ENCODE measurements at regions not wholly inside any gene's neighbourhood (a gene's known extent, or its start where the extent isn't known, plus 50 kb on each side); places are given as distances from the start of the nearest gene placed in this dataset.

- DNase-seq = no peak
Measured at GRCh38 chr9:2317591-2317990, 302.4 kb downstream of the SMARCA2 start.

- no peak for DNase-seq
Measured at GRCh38 chr9:2319421-2319820, 302.2 kb upstream of the VLDLR start.

- no peak for DNase-seq
Measured at GRCh38 chr9:2320114-2320513, 301.5 kb upstream of the VLDLR start.

- DNase-seq = no peak
Measured at GRCh38 chr9:2320632-2321031, 301.0 kb upstream of the VLDLR start.

- DNase-seq = no peak
Measured at GRCh38 chr9:2321523-2322148, 300.0 kb upstream of the VLDLR start.

- DNase-seq = no peak
Measured at GRCh38 chr9:2324742-2325141, 296.8 kb upstream of the VLDLR start.

GRCh38 chr9:2332663-2333062 lies 288.9 kb upstream of the VLDLR start:
- no peak for DNase-seq

- no peak for DNase-seq
Measured at GRCh38 chr9:2335260-2335659, 286.3 kb upstream of the VLDLR start.

GRCh38 chr9:2336055-2336454 lies 285.5 kb upstream of the VLDLR start:
- no peak for DNase-seq

- DNase-seq = no peak
Measured at GRCh38 chr9:2337131-2337530, 284.5 kb upstream of the VLDLR start.

- no peak for DNase-seq
Measured at GRCh38 chr9:2337627-2338026, 284.0 kb upstream of the VLDLR start.

GRCh38 chr9:2338777-2339365 lies 282.7 kb upstream of the VLDLR start:
- DNase-seq = no peak

- DNase-seq = no peak
Measured at GRCh38 chr9:2339416-2339815, 282.2 kb upstream of the VLDLR start.

GRCh38 chr9:2340046-2340760 lies 281.4 kb upstream of the VLDLR start:
- no peak for DNase-seq

GRCh38 chr9:2341126-2341525 lies 280.5 kb upstream of the VLDLR start:
- DNase-seq = no peak

GRCh38 chr9:2341956-2342355 lies 279.6 kb upstream of the VLDLR start:
- no peak for DNase-seq

GRCh38 chr9:2343756-2344155 lies 277.8 kb upstream of the VLDLR start:
- no peak for DNase-seq

- DNase-seq = no peak
Measured at GRCh38 chr9:2344436-2344835, 277.2 kb upstream of the VLDLR start.

GRCh38 chr9:2345013-2345412 lies 276.6 kb upstream of the VLDLR start:
- no peak for DNase-seq

- DNase-seq = no peak
Measured at GRCh38 chr9:2346277-2346913, 275.2 kb upstream of the VLDLR start.

GRCh38 chr9:2351324-2351723 lies 270.3 kb upstream of the VLDLR start:
- DNase-seq = no peak

- DNase-seq = no peak
Measured at GRCh38 chr9:2354216-2354615, 267.4 kb upstream of the VLDLR start.
